Medulla oblongata (tissue), 1 donor: ENCODE measurements at regions not wholly inside any gene's neighbourhood (a gene's known extent, or its start where the extent isn't known, plus 50 kb on each side); places are given as distances from the start of the nearest gene placed in this dataset.

Source experiments
- DNase-seq: peaks from one replicate; pipeline ENCODE4 v3.0.0-alpha.2; 2015; ENCODE audit errors: extremely low spot score

DNA sequence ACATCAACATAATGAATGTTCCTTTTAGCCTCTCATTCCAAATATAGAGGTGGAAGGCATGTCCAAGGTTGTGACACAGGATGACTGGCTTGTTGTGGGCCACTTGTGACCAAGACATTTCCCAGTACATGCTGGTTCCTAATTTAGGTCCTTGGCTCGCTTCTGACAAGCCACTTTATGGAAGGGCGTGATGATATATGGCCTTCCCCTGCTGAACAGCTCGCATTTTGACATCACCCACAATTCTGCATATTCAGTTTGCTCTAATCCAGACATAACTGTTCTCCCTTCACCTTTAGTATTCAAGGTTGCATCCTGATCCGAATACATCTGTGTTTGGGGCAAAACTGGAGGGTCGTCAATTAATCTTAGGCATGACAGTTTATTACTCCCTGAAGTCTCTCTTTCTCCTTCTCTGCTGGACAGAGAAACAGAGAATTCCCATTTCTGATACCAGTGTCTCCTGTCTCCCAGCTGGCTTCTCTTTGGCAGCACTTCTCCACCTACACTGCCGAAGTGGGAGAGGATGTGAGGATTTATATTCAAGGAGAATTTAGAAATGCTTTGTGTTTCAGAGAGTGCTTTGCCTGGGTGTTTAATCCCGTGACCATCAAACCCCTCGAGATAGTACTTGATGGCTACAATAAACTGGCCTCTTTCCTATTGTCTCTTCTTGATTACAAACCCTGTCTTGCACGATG lies 815.5 kb upstream of the RBFOX1 start:
- DNase-seq: no peak

DNA sequence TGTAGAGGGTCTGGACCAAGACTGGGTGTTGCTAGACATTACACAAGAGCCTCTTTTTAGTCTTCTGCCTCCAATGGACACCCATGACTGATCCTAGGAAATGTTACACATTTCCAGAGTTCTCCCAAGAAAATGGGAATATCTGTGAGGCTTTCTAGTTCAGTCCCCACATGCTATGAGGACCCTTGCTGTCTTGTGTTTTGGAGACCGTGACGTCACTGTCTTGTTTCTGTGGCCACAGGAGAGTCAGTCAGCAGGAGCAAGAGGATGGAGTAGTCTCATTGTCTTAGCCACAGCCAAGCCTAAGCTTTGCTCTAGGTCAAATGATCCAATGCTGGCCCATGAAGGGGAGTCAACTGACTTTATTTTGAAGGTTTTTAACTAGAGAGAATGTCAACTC lies 820.1 kb upstream of the RBFOX1 start:
- DNase-seq: no peak

DNA sequence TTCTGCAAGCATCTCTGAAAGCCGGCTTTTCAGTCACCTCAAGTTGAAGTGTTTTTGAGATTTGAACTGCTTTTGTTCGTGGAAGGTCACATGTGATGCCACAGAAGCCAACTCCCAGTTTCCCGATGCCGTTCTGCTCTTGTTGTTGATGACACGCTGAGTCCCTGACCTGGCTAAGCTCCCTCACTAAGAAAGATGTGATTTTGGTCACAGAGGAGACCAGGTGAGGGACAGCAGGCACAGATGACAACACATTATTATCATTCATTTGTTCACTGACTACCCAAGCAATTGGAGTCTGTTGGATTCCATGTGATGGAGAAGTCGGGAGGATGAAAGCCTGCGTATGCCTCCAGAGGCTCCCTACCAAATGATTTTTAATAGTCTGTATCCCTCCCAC lies 822.4 kb upstream of the RBFOX1 start:
- DNase-seq: no peak

GRCh38 chr16:6499413-6499812 lies 833.2 kb upstream of the RBFOX1 start:
- DNase-seq: no peak

- no peak for DNase-seq
Observed at GRCh38 chr16:6498858-6499257, 833.8 kb upstream of the RBFOX1 start.

DNA sequence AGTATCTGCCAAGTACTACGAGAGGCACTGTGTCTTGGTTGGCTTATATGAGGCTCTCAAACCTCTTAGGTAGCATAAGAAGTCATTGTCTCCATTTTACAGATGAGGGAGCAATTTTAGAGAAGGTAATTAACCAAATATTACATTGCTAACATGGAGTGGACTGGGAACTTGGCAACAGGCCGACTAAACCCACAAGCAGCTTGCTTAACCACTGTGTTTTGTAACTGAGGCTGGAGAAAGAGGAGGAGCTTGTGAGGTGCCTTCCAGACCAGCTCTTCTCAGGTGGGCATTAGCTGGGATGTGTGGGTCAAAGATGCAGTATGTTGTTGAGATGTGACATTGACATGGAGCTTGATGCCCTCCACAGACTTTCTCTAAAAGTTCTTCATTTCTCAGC lies 835.6 kb upstream of the RBFOX1 start:
- no peak for DNase-seq

DNA sequence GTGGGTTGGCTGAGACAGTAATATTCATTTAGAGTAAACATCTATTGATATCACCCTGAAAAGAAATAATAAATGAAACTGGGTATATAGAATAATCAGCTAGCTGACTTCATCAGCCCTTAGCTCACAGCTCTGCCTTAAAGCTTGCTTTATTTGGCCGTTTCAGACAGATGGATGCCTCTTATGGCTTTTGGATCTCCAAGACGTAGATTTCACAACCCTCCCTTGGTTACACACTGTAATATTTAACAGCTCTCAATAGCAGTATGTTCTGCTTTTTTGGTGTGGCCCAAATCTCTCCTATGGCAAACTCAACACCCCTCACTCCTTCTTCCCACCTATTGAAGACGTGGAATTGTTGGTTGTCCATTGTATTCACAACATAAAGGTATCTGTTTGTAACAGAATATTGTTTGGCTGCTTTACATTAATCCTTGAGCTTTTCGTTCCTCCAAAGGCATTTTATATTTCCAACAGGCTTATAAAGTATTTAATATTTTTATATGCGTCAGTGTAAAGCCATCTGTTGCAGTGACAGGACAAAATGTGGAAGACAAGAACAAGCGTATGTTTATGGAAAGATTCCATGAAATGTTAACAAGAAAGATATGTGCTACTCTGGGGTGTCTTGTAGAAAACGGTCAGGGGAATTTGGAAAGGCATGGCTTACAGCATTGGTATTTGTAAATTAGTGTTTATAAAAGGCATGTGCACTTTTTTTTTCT lies 837.0 kb upstream of the RBFOX1 start:
- DNase-seq: no peak

- no peak for DNase-seq
Observed at GRCh38 chr16:6494716-6495115, 837.9 kb upstream of the RBFOX1 start.

- DNase-seq: no peak
Observed at GRCh38 chr16:6493555-6493954, 839.1 kb upstream of the RBFOX1 start.

DNA sequence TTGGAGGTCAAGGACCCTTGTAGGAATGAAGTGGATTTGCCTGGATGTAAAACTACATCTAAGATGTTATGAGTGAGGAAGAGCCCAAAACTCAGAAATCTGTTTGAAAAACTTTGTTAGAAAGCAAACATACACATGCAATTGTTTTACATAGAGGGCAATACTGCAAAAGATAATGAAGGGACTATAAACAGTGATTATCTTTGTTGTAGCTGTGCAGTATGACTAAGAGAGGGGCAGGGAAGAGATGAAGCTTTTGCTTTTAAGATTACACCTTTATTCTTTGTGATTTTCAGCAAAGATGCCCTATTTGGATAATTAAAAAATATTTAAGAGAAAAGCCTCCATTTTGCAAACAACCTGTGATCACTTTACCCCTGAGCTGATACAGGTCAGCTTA lies 839.9 kb upstream of the RBFOX1 start:
- DNase-seq: no peak

DNA sequence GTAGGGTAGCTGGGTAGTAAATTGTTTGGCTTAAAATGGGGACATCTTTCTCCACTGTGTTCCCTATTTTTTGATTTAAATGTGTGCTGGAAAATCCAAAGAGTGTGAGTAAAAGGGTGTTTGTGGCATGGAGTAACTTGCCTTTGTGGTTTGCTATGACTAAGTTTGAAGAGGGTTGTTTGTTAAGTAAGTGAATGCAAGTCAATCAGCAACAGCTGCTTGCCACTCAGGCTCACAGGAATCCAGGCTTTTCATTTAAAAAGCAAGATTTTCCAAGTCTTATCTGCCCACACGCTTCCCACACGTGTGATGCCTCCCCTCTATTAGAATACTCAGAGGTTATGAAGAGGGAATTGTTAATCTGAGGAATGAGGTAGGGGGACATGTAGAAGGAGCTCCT lies 847.7 kb upstream of the RBFOX1 start:
- DNase-seq: no peak

DNA sequence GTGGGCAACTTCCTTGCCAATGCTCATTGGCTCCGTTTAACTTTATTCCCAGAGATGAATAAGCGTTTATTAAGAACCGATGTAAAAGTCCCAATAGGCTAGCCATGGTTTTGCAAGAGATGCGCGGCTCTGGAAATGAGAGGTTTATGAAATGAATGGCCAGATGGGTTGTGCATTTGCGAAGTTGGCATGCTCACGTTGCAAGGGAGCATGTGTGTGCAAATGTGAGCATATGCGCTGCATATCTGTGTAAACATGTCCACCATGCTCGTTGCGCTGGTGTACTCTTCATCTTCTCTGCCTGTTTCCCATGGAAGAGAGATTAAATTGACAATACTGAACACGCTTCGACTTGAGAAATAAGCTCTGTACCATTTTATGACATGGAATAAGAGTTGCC lies 848.6 kb upstream of the RBFOX1 start:
- no peak for DNase-seq

DNA sequence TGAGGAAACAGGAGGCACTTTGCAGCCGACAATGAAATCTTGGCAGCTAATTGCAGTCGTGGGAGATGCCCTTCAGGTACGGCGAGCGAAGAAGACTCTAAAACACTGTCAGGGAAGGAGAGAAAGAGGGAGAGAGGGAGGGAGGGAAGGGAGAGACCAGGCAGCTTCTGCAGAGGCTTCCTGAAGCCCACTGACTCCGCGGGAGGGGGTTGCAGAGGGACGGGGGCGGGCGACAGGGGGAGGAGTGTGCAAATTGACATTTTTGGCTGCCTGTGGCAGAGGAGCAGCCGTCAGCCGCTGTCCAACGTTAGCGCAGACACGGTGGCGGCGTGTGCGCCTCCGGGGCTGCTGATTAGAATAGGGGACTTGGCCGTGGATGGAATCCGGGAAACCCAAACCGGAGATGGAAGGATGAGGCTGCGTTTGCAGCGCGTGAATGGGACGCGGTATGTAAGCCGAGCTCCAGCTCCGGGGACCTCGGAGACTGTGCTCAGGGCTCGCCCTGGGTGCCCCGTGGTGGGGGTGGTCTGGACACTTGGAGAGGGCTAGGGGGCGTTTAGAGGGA lies 849.1 kb upstream of the RBFOX1 start:
- DNase-seq: peak; percentile 20

DNA sequence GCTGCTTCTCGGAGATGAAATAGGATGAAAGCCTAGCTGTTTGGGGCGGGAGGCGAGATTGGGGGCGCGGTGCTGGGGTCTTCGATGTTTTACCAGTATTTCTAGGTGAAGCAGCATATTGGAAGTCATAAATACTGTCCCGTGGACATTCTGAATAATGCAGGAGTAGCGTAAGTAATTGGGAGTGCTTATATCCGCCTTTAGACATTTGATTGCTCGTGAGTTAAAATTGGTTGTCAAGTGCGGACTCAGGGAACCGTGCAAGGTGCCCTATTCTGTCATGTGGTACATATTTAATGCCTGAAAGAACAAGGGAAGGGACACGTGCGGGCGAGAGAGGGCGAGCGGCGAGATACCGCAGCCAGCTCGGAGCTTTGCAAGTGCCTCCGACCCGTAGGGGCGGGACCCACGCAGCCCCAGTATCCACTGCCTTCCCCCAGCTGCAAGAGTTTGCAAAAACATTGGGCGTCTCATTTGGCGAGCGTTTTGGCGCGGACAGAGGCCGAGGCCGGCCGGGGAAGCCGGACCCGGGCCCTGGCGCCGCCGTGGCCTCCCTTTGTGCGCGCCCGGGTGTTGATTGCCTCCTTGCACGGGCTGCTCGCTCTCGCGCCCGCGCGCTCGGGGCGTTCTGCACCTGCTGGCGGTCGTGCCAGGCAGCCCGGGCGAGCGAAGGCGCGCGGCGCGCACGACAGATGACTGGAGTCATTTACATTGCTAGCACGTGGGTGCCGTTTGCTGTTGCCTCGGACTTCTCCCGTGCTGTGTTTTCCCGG lies 849.8 kb upstream of the RBFOX1 start:
- peak; percentile 33 for DNase-seq

DNA sequence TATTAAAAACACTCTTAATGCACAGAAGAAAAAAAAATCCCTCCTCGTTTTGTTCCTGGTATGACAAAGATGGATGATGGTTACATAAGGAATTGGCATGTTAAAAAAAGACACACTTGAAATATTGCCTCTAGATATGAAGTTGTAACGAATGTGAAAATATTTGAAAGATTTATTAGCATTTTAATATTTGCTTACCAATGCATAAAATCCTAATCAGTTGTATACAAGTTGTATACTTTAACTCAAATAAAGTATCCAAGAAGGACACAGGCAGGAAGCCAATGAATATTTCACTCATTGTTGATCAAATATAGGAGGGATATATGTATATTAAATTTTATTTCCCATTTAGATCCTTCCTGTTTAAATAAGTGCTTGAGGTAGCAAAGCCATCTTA lies 850.8 kb upstream of the RBFOX1 start:
- no peak for DNase-seq

DNA sequence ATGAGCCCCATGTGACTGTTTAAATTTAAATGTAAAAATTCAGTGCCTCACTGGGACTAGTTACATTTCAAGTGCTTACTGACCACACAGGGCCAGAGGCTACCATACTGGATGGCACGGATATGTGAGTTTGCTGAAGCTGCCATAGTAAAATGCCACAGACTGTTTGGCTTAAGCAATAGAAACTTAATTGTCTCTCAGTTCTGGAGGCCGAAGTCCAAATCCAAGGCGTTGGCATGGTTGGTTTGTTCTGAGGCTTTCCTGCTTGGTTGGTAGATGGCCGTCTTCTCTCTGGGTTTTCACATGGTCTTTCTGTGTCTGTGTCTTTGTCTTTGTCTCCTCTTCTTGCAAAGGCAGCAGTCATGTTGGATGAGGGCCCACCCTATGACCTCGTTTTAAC lies 878.9 kb upstream of the RBFOX1 start:
- no peak for DNase-seq

DNA sequence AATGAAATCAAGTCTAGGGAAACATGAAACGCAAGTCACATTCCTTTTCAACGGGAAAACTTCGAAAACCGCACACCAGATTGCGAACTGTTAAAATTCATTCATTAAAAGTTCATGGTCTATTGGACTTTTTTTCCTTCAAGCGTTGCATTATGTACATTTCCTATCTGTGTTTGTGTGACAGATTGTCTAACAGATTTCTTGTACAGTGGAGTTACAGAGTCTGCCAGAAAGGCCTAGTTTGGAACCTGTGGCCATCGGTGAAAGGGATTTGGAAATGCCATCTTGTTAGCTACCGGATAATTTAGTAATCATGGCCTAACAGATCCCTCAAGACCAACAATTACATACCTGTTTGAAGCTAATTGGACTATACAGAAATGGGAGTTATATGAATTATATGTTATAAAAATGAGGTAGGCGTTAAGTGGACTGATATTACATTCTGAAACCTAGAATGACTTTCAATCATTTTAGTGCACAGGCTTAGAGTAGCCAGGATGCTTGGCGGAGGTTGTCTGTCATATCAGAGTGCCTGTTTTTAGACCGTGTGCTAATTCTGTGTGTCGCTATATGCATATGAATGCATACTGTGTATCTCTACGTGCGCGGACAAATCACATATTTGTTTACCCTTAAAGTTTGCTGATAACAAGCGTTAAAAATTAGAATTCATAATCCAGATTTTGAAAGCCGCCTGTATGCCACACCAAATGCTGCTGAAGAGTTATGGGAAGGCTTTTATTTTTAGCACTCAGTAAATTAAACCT lies 885.4 kb upstream of the RBFOX1 start:
- no peak for DNase-seq

DNA sequence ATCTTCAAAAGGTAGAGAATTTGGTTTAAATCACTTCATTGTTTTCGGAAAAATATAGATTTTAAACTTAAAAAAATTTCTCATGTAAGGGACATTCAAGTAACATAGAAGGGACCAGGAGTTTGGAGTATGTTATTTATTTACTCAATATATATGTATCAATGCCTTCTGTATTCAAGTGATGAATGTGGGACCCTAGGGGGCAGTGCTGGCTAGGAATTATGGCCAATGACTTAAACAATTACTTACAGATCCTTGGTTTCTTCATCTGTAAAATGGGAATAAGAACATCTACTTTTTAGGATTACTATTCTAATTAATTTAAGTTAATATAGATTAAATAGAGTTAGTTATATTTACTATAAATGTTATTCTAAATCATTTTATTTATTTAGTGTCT lies 886.3 kb upstream of the RBFOX1 start:
- no peak for DNase-seq

DNA sequence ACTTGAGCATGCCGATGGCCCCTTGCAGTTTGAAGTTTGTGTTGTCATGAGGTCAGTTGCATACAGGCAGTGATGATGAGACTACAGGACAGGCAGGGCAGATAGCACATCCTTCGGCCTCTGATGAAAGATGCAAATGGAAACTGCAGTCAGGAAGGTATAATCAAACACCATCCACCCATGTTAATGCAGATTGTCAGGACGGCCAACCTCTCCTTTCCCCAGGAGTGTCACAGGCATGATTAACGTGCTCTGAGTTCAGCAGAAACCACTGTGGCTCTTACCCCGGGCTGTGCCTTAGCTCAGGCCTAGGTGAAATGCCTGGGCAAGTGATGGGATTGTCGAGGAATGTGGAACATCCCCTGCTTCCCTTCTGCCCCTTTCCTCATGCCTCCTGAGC lies 893.5 kb upstream of the RBFOX1 start:
- DNase-seq: no peak

DNA sequence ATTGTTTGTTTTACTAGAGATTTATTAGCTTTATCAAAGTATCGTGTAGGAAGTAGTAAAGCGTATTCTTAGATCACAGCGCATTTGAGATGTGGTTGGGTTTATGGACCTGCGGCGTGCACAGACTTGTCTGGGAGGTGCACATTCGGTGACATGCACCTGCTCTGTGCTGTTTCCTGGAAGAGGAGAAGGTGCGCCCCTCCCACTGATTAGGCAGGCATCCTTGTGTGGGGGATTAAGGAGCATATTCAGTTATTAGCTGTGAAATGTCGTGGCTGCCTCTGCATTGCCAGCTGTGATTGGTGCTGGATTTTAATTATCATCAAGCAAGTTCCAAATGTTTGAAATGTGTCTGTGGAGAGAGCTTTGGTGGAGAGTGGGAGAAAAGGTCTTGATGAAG lies 903.8 kb upstream of the RBFOX1 start:
- DNase-seq: no peak

DNA sequence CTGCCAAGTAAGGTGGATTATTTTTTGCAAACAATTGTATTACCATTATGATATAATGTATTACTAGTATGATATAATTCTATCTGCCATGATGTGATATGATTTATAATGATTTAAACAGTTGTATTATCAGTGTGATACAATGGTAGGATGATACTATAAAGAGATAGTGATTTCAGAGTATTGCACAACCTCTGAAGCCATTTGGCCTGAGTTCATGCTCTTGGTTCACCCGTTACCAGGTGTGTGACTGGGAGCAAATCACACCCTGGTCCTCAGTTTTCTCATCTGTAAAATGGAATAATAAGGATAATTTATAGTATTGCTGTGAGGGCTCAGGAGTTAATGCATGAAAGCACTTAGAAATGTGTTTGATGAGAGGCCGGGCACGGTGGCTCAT lies 905.0 kb upstream of the RBFOX1 start:
- DNase-seq: no peak

DNA sequence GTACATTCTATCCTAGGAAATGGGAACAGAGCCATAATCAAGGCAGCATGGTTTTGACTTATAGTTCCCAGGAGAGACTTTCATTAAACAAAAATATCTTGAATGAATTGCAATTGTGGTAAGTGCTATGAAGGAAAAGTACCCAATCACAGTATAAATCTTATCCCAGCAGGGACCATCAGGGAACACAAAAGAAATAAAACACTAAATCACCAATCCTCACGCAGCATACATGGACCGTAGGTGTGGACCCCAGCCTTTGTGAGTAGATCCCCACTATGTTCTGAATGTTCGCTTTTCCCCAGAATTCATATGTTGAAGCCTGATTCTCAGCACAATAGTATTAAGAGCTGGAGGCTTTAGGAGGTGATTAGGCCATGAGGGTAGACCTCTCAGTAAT lies 925.0 kb upstream of the RBFOX1 start:
- DNase-seq: no peak
